IMR-90 (cell line): ENCODE measurements at regions not wholly inside any gene's neighbourhood (a gene's known extent, or its start where the extent isn't known, plus 50 kb on each side); places are given as distances from the start of the nearest gene placed in this dataset.
A peak's percentile ranks its signal among the peaks of the same experiment; 100 is the strongest.

Source experiments
- ATAC-seq: fragments of 200-7000 bp; cut with Tn5 transposase; 2 replicates; pipeline ENCODE4 v1.9.1; 2020; ENCODE audit warnings: low read depth, mild to moderate bottlenecking, moderate library complexity
- BruUV-seq: library from RNA; stranded (reverse); fragments of 400-500 nt; replicated peaks from 2 replicates; lab custom pipeline; 2021; lab: Mats Ljungman, UMichigan
- CTCF ChIA-PET: fragments of 300-600 bp; formaldehyde crosslinking; extraction: SDS; loops from one replicate; lab custom pipeline; 2021; ENCODE audit warnings: antibody characterized with exemption; lab: Yijun Ruan, JAX
- POLR2A ChIA-PET: fragments of 300-600 bp; sonication (Branson Sonifier 250); formaldehyde crosslinking; loops from one replicate; lab custom pipeline; 2022; ENCODE audit warnings: antibody characterized with exemption; ENCODE audit not compliant: unreplicated experiment; lab: Charles Lee
- DNase-seq: peaks from one replicate; pipeline ENCODE4 v3.0.0; 2013
- H2AFZ ChIP-seq: replicated peaks from 2 replicates; pipeline ENCODE3; 2013; ENCODE audit warnings: low read length, mild to moderate bottlenecking; ENCODE audit not compliant: poor library complexity
- H2AK5ac ChIP-seq: 2 replicates; pipeline ENCODE4 v1.6.1; 2013; ENCODE audit warnings: low read depth, low read length, inconsistent platforms
- H2AK9ac ChIP-seq: replicated peaks from 2 replicates; pipeline ENCODE3; 2013; ENCODE audit warnings: mild to moderate bottlenecking, low read depth, low read length, moderate library complexity; ENCODE audit not compliant: poor library complexity
- H2BK120ac ChIP-seq: 2 replicates; pipeline ENCODE4 v1.6.1; 2013; ENCODE audit warnings: low read depth, low read length, inconsistent platforms
- H2BK15ac ChIP-seq: 3 replicates; pipeline ENCODE4 v1.6.1; 2013; ENCODE audit warnings: low read depth, low read length, inconsistent platforms
- H2BK20ac ChIP-seq: 2 replicates; pipeline ENCODE4 v1.6.1; 2013; ENCODE audit warnings: low read depth, mild to moderate bottlenecking, inconsistent platforms, low read length, moderate library complexity
- H2BK5ac ChIP-seq: 2 replicates; pipeline ENCODE4 v1.6.1; 2013; ENCODE audit warnings: mild to moderate bottlenecking, low read depth, low read length, inconsistent platforms; ENCODE audit not compliant: poor library complexity, severe bottlenecking
- H3K14ac ChIP-seq: replicated peaks from 2 replicates; pipeline ENCODE4 v1.6.1; 2013; ENCODE audit warnings: low read depth, low read length, inconsistent platforms
- H3K18ac ChIP-seq: 2 replicates; pipeline ENCODE4 v1.6.1; 2013; ENCODE audit warnings: low read depth, low read length, control low read depth
- H3K23ac ChIP-seq: 2 replicates; pipeline ENCODE4 v1.6.1; 2013; ENCODE audit warnings: low read depth, low read length, inconsistent platforms
- H3K27ac ChIP-seq: 2 replicates; pipeline ENCODE4 v1.5.1; 2013; ENCODE audit warnings: mild to moderate bottlenecking, control low read depth, low read length; ENCODE audit not compliant: insufficient read depth
- H3K27me3 ChIP-seq: 2 replicates; pipeline ENCODE4 v1.6.1; 2013; ENCODE audit warnings: low read length; ENCODE audit not compliant: control insufficient read depth, insufficient read depth
- H3K36me3 ChIP-seq: 2 replicates; pipeline ENCODE4 v1.6.1; 2013; ENCODE audit warnings: low read length, mixed read lengths; ENCODE audit not compliant: control insufficient read depth, insufficient read depth
- H3K4ac ChIP-seq: 2 replicates; pipeline ENCODE4 v1.6.1; 2013; ENCODE audit warnings: low read depth, low read length, inconsistent platforms
- H3K4me1 ChIP-seq: 2 replicates; pipeline ENCODE4 v1.6.1; 2013; ENCODE audit warnings: low read length, mixed read lengths; ENCODE audit not compliant: control insufficient read depth, insufficient read depth
- H3K4me2 ChIP-seq: 2 replicates; pipeline ENCODE4 v1.6.1; 2013; ENCODE audit warnings: low read depth, mild to moderate bottlenecking, control low read depth, low read length, moderate library complexity
- H3K4me3 ChIP-seq: 2 replicates; pipeline ENCODE4 v1.5.1; 2013; ENCODE audit warnings: low read depth, mild to moderate bottlenecking, control low read depth, low read length, moderate library complexity; ENCODE audit not compliant: insufficient read depth
- H3K56ac ChIP-seq: 2 replicates; pipeline ENCODE4 v1.6.1; 2013; ENCODE audit warnings: low read length, inconsistent platforms; ENCODE audit not compliant: insufficient read depth; ENCODE audit errors: extremely low read depth
- H3K79me1 ChIP-seq, 2 experiments: 2 replicates each; pipeline ENCODE4 v1.6.1; 2013; ENCODE audit warnings: low read length in 2 of 2, inconsistent platforms in 1 of 2, low read depth in 1 of 2
- H3K9ac ChIP-seq: 2 replicates; pipeline ENCODE4 v1.6.1; 2013; ENCODE audit warnings: low read depth, low read length, control low read depth
- H3K9me1 ChIP-seq: 2 replicates; pipeline ENCODE4 v1.6.1; 2013; ENCODE audit warnings: low read length, inconsistent platforms; ENCODE audit not compliant: insufficient read depth
- H3K9me3 ChIP-seq: 2 replicates; pipeline ENCODE4 v1.6.1; 2013; ENCODE audit warnings: low read length; ENCODE audit not compliant: control insufficient read depth, insufficient read depth
- H4K20me1 ChIP-seq: 2 replicates; pipeline ENCODE4 v1.6.1; 2013; ENCODE audit warnings: low read length, inconsistent platforms; ENCODE audit not compliant: insufficient read depth
- H4K5ac ChIP-seq: 2 replicates; pipeline ENCODE4 v1.6.1; 2013; ENCODE audit warnings: mild to moderate bottlenecking, low read depth, low read length, control low read depth
- H4K8ac ChIP-seq, 2 experiments: 2 replicates each; pipeline ENCODE4 v1.6.1; 2013; ENCODE audit warnings: low read depth in 2 of 2, low read length in 2 of 2, control low read depth in 1 of 2, inconsistent platforms in 1 of 2
- H4K91ac ChIP-seq: 2 replicates; pipeline ENCODE4 v1.6.1; 2013; ENCODE audit warnings: low read depth, low read length, inconsistent platforms; ENCODE audit not compliant: insufficient read depth
- BHLHE40 ChIP-seq: fragments of 150-350 bp; IDR thresholded peaks from 2 replicates; pipeline ENCODE4 v1.6.1; 2016; ENCODE audit warnings: mild to moderate bottlenecking, low read depth, low read length
- CEBPB ChIP-seq: IDR thresholded peaks from 2 replicates; pipeline ENCODE4 v1.6.1; 2012; ENCODE audit warnings: low read depth, low read length, improper control_type of control experiment
- CTCF ChIP-seq: conservative IDR thresholded peaks from 2 replicates; pipeline ENCODE4 v1.5.1; 2012; ENCODE audit warnings: mild to moderate bottlenecking, low read depth, low read length, improper control_type of control experiment
- FOS ChIP-seq: fragments of 150-350 bp; IDR thresholded peaks from 2 replicates; pipeline ENCODE4 v1.6.1; 2016; ENCODE audit warnings: low read depth, low read length
- MAFK ChIP-seq: IDR thresholded peaks from 2 replicates; pipeline ENCODE4 v1.6.1; 2012; ENCODE audit warnings: low read depth, low read length, improper control_type of control experiment
- MAZ ChIP-seq: IDR thresholded peaks from 2 replicates; pipeline ENCODE4 v1.6.1; 2012; ENCODE audit warnings: low read depth, mild to moderate bottlenecking, low read length, improper control_type of control experiment, moderate library complexity, borderline replicate concordance
- MXI1 ChIP-seq: IDR thresholded peaks from 2 replicates; pipeline ENCODE4 v1.6.1; 2012; ENCODE audit warnings: low read depth, mild to moderate bottlenecking, low read length, moderate library complexity, borderline replicate concordance
- NFE2L2 ChIP-seq: fragments of 150-350 bp; IDR thresholded peaks from 2 replicates; pipeline ENCODE4 v1.6.1; 2016; ENCODE audit warnings: low read depth, mild to moderate bottlenecking, low read length
- POLR2A ChIP-seq: IDR thresholded peaks from 2 replicates; pipeline ENCODE4 v1.6.1; 2012; ENCODE audit warnings: mild to moderate bottlenecking, low read depth, low read length
- RAD21 ChIP-seq: IDR thresholded peaks from 2 replicates; pipeline ENCODE4 v1.6.1; 2012; ENCODE audit warnings: low read length, improper control_type of control experiment
- RCOR1 ChIP-seq: IDR thresholded peaks from 2 replicates; pipeline ENCODE4 v1.6.1; 2012; ENCODE audit warnings: mild to moderate bottlenecking, low read length, improper control_type of control experiment; ENCODE audit not compliant: insufficient replicate concordance
- RFX5 ChIP-seq: IDR thresholded peaks from 2 replicates; pipeline ENCODE4 v1.8.0; 2012; ENCODE audit warnings: low read depth, mild to moderate bottlenecking, low read length, moderate library complexity
- SMC3 ChIP-seq: fragments of 150-350 bp; IDR thresholded peaks from 2 replicates; pipeline ENCODE4 v1.6.1; 2016; ENCODE audit warnings: low read depth, mild to moderate bottlenecking, antibody characterized with exemption, low read length, moderate library complexity
- USF2 ChIP-seq: fragments of 150-350 bp; IDR thresholded peaks from 2 replicates; pipeline ENCODE4 v1.6.1; 2017; ENCODE audit warnings: mild to moderate bottlenecking, antibody characterized with exemption, low read length, low read depth
- WGBS, 2 experiments: methylation state at CpG; one replicate each; pipeline versions ENCODE4 v1.1.5 to v1.1.7; 2013; ENCODE audit warnings: missing lambda C conversion rate in 2 of 2; ENCODE audit not compliant: insufficient read length in 1 of 2; ENCODE audit errors: extremely low coverage in 2 of 2; 5-methylcytosine and 5-hydroxymethylcytosine counted together
- dilution Hi-C: fragments of 300-500 bp; cut with HindIII; formaldehyde crosslinking; loops from one replicate; pipeline ENCODE4 v1.14.3; 2018; ENCODE audit warnings: low sequenced_read_pairs; ENCODE audit not compliant: unreplicated experiment
- in situ Hi-C: fragments of 300-500 bp; cut with MboI; formaldehyde crosslinking; loops from 3 replicates; pipeline ENCODE4 v1.14.3; 2019; ENCODE audit warnings: low sequenced_read_pairs, inconsistent platforms, mixed read lengths
- intact Hi-C: fragments of 100-400 bp; cut with micrococcal nuclease; formaldehyde crosslinking; loops from 2 replicates; pipeline ENCODE4 v1.10.0; 2022

- H3K4me2 ChIP-seq, result no peak overlapping the region
- H2AK5ac ChIP-seq, result no peak overlapping the region
- no peaks in the 10 kb centered on the region for H3K36me3 ChIP-seq
- H3K79me1 ChIP-seq, result no peaks in the 10 kb centered on the region
- H2BK120ac ChIP-seq, result no peak overlapping the region
- no peak overlapping the region for H3K9ac ChIP-seq
- POLR2A ChIA-PET, result no interaction called here
- H4K5ac ChIP-seq, result no peak overlapping the region
- no peaks in the 10 kb centered on the region for H4K20me1 ChIP-seq
- H2BK15ac ChIP-seq, result no peak overlapping the region
- no peak overlapping the region for H2BK20ac ChIP-seq
- peak; percentile 15 for DNase-seq
- CTCF ChIA-PET, result no interaction called here
- H4K91ac ChIP-seq, result no peak overlapping the region
- H3K4me1 ChIP-seq, result no peaks in the 10 kb centered on the region
- H3K27me3 ChIP-seq, result no peaks in the 10 kb centered on the region
- H2AFZ ChIP-seq, result no peak overlapping the region
- no peak overlapping the region for H4K8ac ChIP-seq
- no peak overlapping the region for H3K23ac ChIP-seq
- intact Hi-C loops, result loop anchor here (10.0 kb wide), 1 partner anchor 1319 kb away; no protein-coding TSS in a partner anchor
- H3K9me3 ChIP-seq, result no peaks in the 10 kb centered on the region
- no peak overlapping the region for H3K18ac ChIP-seq
- no peak for ATAC-seq
- no peak overlapping the region for H3K56ac ChIP-seq
- no TSS peak for BruUV-seq
- no peak for TF ChIP-seq POLR2A
- no peak for TF ChIP-seq USF2
- no peak for TF ChIP-seq RFX5
- no peak for TF ChIP-seq RCOR1
- no peak for TF ChIP-seq CEBPB
- TF ChIP-seq MXI1, result no peak
- TF ChIP-seq BHLHE40, result no peak
- no peak for TF ChIP-seq MAZ
- TF ChIP-seq NFE2L2, result no peak
- TF ChIP-seq FOS, result no peak
- TF ChIP-seq SMC3, result no peak
- no peak for TF ChIP-seq RAD21
- no peak for TF ChIP-seq MAFK
- TF ChIP-seq CTCF, result no peak
- no peaks in the 10 kb centered on the region for H3K9me1 ChIP-seq
- H3K4me3 ChIP-seq, result no peak overlapping the region
- no peak overlapping the region for H3K14ac ChIP-seq
- in situ Hi-C loops, result no loop called here
- no peak overlapping the region for H2AK9ac ChIP-seq
- no peak overlapping the region for H3K4ac ChIP-seq
- WGBS, 2 experiments, result no CpG with 5 or more reads among the region's 3 CpGs
- H3K27ac ChIP-seq, result no peak overlapping the region
- dilution Hi-C loops, result no loop called here
- H2BK5ac ChIP-seq, result no peak overlapping the region
Measured at GRCh38 chr4:86416081-86416480, 56.2 kb upstream of the MAPK10 start.
